Vagina (tissue), 2 donors: ENCODE measurements at regions not wholly inside any gene's neighbourhood (a gene's known extent, or its start where the extent isn't known, plus 50 kb on each side); places are given as distances from the start of the nearest gene placed in this dataset.

Source experiments
- CTCF ChIP-seq, 3 experiments: fragments of 450-650 bp in 2 of 3; fragments of 200-600 bp in 1 of 3; sonication (generic) in 1 of 3; IDR thresholded peaks; one replicate each; pipeline ENCODE4 v1.5.1; 2017 to 2019; ENCODE audit warnings: antibody characterized with exemption in 3 of 3, mild to moderate bottlenecking in 2 of 3, moderate library complexity in 2 of 3
- POLR2A ChIP-seq, 2 donors: fragments of 450-650 bp; IDR thresholded peaks; one replicate each; pipeline ENCODE4 v1.6.1; 2017; ENCODE audit warnings: antibody characterized with exemption in 2 of 2, mild to moderate bottlenecking in 2 of 2, moderate library complexity in 2 of 2

- TF ChIP-seq CTCF (IDR thresholded peaks at IDR 0.05) (peak; percentile 5 to 35 (median 16)), POLR2A (IDR thresholded peaks at IDR 0.05) (no peak)
Measured at GRCh38 chr4:35934320-35934981, 309.9 kb downstream of the ARAP2 start.
